Inflammatory macrophage treated with lipopolysaccharide for 4 hours (primary cell): ENCODE measurements at regions not wholly inside any gene's neighbourhood (a gene's known extent, or its start where the extent isn't known, plus 50 kb on each side); places are given as distances from the start of the nearest gene placed in this dataset.
"Not testable (repeated sequence)": the region's sequence is repeated elsewhere in the genome, so short reads cannot be mapped to it uniquely, and the experiment has no call there.

Experiments
- DNase-seq: peaks from one replicate; pipeline ENCODE4 v3.0.0-alpha.2; 2020

- no peak for DNase-seq
These were observed 216.5 kb downstream of the SNRPN start for GRCh38 chr15:25171111-25171811.

- DNase-seq = no peak
These were observed 217.3 kb downstream of the SNRPN start for GRCh38 chr15:25171856-25172687.

- DNase-seq = no peak
These were observed 217.9 kb downstream of the SNRPN start for GRCh38 chr15:25172691-25173090.

DNA sequence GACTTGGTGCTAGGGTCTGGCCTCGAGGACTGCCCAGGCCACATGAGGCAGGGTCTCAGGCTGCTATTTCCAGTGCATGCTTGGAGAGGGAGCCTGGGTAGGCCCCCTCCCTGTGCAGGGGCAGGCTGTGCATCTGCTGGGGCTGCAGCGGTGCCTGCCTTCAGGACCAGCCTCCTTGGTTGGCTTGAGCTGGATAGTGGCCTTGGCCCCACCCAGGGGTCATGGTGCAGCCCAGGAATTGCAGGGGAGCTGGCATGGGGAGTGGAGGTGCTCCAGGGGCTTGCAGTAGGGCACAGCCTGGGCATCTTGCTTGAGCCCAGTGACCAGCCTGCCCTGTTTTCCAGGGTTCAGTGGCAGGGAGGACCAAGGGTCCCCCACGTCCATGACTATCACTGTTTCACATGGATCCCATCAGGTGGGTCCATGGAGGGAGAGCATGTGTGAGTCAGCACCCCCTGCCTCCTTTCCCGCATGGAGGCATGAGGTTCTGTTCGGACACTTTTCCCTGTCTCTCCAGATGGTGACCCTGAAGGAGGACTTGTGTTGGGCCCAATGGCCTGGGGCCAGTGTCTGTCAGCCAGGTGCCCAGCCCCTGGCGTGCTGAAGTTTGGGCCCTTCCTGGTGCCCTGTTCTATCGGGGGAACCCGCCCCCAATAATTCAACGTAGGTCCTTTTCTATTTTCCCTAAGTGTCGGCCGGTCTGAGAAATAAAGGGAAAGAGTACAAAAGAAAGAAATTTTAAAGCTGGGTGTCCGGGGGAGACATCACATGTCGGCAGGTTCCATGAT is 218.6 kb downstream of the SNRPN start:
- no peak for DNase-seq

- not testable (repeated sequence) for DNase-seq
These were observed 219.4 kb downstream of the SNRPN start for GRCh38 chr15:25174149-25174548.

GRCh38 chr15:25175033-25175788 is 220.4 kb downstream of the SNRPN start:
- DNase-seq = no peak

GRCh38 chr15:25175789-25176615 is 221.2 kb downstream of the SNRPN start:
- DNase-seq = no peak

DNA sequence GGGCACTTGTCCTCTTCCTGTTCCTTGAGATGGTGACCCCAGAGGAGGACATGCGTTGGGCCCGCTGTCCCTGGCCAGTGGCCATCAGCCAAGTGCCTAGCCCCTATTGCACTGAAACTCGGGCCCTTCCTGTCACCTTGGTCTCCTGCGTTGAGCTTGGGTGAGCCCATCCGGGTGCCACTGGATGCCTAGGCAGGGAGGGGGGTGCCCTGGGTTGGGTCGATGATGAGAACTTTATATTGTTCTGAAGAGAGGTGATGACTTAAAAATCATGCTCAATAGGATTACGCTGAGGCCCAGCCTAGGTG is 221.8 kb downstream of the SNRPN start:
- no peak for DNase-seq

DNA sequence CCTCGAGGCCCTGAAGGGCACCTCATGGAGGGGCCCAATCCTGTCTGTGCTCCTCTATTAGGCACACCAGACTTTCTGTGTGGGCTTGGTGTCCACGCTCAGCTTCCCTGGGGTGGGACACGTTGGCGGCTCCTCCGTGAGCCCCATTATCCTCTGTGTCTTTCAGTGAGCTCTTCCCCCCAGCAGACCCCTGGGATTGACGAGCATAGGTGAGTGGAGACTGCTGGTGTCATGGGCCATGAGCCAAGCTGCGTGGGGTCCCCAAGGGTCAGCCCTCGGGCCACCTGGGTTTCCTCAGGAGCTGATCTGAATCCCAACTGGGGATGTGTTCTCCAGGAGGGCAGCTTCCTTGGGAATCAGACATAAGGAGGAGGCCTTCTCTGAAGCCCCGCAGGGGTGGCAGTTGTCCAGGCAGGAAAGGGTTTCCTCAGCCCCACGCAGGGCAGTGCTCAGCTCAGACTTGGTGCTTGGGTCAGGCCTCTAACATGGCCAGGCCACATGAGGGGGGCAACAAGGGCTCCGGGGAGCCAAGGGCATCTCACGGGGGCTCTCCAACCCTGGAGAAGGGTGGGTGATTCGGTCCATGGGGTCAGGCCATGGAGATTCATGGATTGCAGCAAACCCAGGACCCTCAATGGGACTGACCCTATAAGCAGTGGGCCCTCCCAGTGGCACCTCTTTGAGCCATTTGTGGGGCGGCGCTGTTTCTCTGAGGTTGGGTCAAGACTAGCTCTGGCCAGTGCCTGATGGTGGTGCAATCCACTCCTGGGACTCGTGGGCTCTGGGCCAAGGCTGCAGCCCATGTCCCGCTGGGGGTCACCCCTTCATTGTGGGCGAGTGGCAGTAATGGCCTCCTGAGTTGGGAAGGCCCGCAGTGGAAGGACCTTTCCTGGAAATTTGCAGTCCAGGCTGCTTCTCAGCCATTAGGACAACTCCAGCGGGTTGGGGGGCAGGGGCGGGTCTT is 222.5 kb downstream of the SNRPN start:
- no peak for DNase-seq

DNA sequence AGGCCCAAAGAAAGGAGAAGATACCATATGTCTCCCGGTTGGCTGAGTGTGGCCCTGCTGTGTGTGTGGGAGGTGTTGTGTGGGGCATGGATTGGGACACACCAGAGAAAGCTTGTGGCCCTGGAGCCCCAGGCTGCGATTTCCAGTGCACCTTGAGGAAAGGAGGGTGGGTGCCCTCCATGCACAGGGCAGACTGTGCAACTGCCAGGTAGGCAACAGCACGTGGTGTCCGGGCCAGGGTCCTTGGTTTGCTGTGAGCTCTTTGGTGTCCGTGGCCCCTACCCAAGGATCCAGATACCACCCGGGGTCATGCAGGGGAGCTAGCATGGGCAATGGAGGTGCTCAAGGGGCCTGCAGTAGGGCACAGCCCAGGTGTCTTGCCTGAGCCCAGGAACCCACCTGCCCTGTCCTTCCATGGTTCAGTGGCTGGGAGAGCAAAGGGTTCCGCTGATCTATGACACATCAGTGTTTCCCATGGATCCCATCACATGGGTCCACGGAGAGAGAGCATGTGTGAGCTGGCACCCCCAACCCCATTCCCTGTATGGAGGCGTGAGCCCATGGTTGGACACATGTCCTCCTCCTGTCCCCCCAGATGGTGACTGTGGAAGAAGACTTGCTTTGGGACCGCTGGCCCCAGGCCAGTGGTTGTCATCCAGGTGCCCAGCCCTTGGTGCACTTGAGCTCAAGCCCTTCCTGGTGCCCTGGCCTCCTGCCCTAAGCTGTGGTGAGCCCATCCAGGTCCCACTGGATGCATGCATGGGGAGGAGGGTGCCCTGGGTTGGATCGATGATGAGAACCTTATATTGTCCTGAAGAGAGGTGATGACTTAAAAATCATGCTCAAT is 223.4 kb downstream of the SNRPN start:
- DNase-seq = no peak

GRCh38 chr15:25178835-25179672 is 224.3 kb downstream of the SNRPN start:
- DNase-seq = no peak

DNA sequence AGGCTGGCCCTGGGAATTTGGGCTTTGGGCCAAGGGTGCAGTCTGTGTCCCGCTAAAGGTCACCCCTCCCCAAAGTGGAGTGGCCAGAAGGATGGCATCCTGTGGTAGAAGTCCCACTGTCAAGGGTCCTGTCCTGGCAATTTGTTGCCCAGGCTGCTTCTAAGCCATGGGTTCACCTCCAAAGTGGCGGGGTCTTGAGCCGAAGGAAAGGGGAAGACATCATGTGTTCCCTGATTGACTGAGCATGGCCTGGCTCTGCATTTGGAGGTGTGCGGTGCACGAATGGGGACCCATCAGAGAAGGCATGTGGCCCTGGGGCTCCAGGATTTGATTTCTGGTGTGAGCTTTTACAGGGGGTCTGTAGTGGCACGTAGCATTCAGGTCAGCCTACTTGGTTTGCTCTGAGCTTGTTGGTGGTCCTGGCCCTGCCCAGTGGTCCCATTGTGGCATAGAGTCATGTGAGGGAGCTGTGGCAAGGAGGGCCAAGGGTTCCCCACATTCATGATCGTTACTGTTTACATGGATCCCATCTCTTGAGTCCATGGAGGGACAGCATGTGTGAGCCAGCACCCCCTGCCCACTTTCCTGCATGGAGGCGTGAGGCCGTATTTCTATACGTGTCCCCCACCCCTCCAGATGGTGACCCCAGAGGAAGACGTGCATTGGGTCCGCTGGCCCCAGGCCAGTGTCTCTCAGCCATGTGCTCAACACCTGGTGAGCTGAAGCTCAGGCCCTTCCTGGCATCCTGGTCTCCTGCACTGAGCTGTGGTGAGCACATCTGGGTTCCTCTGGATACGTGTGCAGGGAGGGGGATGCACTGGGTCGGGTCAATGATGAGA is 225.1 kb downstream of the SNRPN start:
- no peak for DNase-seq

DNA sequence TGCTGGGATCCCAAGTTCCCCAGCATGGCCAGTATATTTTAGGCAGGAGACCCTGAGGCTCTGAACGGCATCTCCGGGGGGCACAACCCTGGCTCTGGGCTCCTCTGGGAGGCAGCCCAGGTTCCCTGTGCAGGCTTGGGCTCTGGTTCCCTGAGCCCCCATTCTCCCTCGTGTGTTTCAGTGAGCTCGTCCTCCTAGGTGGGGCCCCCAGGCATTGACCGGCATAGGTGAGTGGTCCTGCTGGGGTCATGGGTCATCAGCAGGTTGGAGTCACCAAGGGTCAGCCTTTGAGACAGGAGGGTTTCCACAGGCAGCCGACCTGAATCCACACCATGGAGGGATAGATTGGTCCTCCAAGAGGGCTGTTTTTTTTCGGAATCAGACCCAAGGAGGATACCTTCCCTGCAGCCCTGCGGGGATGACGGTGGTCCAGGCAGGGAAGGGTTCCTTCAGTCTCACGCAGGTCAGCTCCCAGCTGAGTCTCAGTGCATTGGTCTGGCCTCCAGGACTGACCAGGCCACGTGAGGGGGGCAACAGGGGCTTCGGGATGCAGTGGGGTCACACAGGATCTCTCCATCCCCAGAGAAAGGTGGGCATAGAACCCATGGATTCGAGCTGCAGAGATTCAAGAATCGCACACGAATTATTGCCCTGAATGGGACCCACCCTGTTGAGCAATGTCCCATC is 226.0 kb downstream of the SNRPN start:
- DNase-seq = no peak

GRCh38 chr15:25181293-25182097 is 226.7 kb downstream of the SNRPN start:
- no peak for DNase-seq

DNA sequence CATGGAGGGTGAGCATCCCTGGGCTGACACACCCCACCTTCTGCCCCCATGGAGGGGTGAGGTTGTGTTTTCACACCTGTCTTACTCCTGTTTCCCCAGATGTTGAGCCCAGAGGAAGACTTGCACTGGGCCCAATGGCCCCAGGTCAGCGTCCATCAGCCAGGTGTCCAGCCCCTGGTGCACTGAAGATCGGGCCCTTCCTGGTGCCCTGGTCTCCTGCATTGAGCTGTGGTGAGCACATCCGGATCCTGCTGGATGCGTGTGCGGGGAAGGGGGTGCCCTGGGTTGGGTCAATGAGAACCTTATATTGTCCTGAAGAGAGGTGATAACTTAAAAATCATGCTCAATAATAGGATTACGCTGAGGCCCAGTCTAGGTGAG is 227.3 kb downstream of the SNRPN start:
- DNase-seq = no peak

DNA sequence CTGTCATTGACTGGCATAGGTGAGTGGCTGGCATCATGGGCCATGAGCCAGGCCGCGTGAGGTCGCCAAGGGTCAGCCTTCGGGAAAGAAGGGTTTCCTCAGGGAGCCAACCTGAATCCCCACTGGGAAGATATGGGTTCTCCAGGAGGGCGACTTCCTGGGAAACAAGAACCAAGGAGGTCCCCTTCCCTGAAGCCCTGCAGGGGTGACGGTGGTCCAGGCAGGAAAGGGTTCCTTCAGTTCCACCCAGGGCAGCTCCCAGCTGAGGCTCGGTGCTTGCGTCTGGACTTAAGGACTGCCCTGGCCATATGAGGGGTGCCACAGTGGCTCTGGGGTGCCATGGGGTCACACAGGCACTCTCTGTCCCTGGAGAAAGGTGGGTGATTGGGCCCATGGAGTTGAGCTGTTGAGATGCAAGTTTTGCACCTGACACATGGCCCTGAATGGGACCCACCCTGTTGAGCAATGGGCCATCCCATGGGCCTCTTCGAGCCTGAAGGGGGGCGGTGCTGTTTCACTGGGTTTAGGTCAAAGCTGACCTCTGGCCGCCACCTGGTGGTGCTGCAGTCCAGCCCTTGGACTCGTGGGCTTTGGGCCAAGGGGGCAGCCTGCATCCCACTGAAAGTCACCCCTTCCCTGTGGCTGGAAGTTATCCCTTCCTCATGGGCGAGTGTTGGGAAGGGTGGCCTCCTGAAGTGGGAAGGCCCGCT is 228.1 kb downstream of the SNRPN start:
- DNase-seq = no peak
